HG03159 (cell line): ENCODE measurements at regions not wholly inside any gene's neighbourhood (a gene's known extent, or its start where the extent isn't known, plus 50 kb on each side); places are given as distances from the start of the nearest gene placed in this dataset.
"Not testable (repeated sequence)": the region's sequence is repeated elsewhere in the genome, so short reads cannot be mapped to it uniquely, and the experiment has no call there.

Experiments
- ATAC-seq: cut with Tn5 transposase; IDR thresholded peaks from one replicate; pipeline ENCODE4 v1.9.1; 2021; ENCODE audit warnings: mild to moderate bottlenecking, moderate library complexity; ENCODE audit not compliant: unreplicated experiment

DNA sequence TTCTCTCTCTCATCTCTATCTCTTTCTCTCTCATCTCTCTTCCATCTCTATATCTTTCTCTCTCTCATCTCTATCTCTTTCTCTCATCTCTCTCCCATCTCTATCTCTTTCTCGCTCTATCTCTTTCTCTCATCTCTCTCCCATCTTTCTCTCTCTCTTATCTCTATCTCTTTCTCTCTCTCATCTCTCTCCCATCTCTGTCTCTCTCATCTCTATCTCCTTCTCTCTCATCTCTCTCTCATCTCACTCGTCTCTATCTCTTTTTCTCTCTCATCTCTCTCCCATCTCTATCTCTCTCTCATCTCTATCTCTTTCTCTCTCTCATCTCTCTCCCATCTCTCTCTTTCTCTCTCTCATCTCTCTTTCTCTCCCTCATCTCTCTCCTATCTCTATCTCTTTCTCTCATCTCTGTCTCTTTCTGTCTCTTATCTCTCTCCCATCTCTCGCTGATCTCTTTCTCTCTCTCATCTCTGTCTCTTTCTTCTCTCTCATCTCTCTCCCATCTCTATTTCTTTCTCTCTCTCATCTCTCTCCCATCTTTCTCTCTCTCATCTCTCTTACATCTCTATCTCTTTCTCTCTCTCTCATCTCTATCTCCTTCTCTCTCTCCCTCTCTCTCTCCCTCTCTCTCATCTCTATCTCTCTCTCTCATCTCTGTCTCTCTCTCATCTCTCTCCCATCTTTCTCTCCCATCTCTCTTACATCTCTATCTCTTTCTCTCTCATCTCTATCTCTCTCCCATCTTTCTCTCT is 388.7 kb downstream of the NPHP4 start:
- ATAC-seq = no peak

GRCh38 chr1:5602718-5603117 is 389.5 kb downstream of the NPHP4 start:
- ATAC-seq = not testable (repeated sequence)

DNA sequence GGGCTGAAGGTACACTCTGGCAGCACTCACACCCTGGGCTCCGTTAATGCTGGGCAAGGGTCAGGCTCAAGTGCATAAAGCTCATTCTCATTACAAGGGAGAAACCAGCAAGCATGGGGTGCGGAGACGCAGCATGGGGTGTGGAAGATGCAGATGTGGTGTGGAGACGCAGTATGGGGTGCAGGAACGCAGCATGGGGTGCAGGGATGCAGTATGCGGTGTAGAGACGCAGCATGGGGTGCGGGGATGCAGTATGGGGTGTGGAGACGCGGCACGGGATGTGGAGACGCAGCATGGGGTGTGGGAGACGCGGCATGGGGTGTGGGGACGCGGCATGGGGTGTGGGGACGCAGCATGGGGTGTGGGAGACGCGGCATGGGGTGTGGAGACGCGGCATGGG is 390.7 kb downstream of the NPHP4 start:
- no peak for ATAC-seq

DNA sequence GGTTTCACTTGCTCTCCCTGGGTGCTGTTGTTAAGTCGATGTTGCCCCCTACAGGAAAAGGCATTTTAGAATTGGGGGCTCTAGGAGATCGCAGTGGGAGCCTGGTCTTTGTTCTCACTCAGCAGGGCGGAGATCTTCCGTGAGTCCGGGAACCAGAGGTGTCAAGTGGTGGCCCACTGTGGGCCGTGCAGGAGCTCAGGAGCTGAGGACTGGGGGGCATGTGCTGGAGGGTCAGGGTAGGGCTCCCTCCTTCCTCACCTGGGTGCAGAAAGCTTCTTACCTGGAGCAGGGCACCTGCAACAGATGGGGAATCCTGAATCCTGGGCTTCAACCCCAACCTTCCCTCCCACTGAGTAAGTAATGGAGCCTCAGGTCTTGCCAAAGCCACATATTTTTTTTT is 392.7 kb downstream of the NPHP4 start:
- ATAC-seq = no peak

- no peak for ATAC-seq
These were observed 393.3 kb downstream of the NPHP4 start for GRCh38 chr1:5598824-5599395.

GRCh38 chr1:5597991-5598823 is 394.0 kb downstream of the NPHP4 start:
- ATAC-seq = no peak

DNA sequence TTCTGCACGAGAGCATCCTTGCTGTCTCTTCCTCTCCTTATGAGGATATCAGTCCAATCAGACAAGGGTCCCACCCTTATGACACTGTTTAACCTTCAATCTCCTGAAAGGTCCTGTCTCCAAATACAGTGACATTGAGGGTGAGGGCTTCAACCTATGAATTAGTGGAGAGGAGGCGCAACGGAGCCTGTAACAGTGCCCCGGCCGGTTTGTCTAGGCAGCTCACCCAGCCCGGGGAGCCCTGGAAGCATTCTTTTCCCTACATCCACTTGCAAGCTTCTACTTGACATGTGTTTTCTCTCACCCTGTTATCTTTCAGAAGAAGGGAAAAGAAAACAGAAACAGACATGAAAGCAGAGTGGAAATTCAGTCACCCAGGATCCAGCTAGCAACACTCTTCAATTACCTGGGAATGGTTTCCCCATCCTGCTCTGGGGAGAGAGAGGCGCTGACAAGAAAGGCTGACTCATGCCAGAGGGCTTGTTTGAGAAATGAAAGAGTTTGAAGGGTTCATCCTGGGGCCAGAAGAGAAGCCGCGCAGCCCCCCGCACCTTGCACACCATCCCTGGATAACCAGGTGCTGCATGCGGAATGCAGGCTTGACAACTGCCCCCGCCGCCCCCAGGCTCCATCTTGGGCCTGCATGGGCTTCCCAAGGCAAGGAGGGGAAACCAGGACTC is 394.9 kb downstream of the NPHP4 start:
- no peak for ATAC-seq

- no peak for ATAC-seq
These were observed 395.6 kb downstream of the NPHP4 start for GRCh38 chr1:5596651-5597050.

- ATAC-seq = no peak
These were observed 396.6 kb downstream of the NPHP4 start for GRCh38 chr1:5595531-5596170.

DNA sequence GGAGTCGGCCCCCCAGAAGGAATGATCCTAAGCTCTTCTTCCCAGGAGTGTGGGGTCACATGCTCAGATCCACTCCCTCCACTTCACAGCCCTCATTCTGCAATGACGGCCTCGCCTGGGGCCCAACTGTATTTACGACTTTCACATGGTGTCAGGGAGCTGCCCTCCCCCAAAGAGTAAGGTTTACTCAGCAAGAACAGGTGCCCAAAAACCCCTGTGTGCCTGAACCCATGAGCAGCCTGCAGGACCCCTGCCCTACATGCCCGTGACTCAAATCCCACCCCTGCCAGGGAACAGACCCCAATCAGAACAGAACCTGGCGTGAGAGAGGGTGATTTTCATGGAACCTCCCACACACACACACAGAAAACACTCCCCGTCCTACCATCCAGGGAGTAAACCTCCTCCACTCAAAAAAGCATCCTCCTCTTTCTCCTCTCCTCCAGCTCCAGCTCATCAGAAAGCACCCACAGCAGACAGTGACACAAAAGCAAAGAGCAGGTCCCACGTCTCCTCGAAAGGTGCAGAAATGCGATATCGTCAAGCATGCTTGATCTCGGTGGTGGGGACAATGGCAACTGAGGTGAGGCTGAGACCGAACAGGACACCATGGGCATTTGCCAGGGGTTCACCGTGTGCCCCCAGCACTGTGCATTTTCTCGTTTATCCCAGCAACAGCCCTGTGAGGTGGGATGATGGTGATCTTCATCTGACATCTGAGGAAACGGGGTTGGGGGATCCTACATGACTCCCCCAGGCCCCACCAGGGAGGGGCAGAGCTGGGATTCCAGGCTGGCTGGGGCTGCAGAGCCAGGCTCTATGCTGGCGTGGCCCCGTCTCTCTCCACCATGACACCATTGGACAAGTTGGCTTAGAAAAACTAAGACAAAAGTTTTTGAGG is 397.9 kb downstream of the NPHP4 start:
- no peak for ATAC-seq

- ATAC-seq = no peak
These were observed 401.5 kb downstream of the NPHP4 start for GRCh38 chr1:5590717-5591116.

DNA sequence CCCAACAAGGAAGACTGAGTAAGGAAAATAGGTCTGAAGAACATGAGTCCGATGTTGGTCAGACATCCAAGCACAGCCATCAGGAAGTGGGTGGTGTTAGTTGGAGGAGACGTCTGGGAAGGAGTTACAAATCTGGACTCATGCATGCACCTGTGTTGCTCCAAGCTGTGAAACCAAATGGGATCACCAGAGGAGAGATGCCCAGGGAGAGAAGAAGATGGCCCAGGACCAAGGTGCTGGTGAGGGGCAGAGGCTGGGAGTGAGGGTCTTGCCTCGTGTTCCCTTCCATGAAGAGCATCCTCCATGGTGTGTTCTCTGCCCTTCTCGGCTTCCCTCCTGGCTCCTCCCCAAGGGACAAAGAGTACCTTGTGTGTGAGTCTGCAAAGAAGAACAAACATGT is 405.6 kb downstream of the NPHP4 start:
- ATAC-seq = no peak

GRCh38 chr1:5585256-5585655 is 407.0 kb downstream of the NPHP4 start:
- ATAC-seq = no peak

GRCh38 chr1:5580926-5581325 is 411.3 kb downstream of the NPHP4 start:
- no peak for ATAC-seq

DNA sequence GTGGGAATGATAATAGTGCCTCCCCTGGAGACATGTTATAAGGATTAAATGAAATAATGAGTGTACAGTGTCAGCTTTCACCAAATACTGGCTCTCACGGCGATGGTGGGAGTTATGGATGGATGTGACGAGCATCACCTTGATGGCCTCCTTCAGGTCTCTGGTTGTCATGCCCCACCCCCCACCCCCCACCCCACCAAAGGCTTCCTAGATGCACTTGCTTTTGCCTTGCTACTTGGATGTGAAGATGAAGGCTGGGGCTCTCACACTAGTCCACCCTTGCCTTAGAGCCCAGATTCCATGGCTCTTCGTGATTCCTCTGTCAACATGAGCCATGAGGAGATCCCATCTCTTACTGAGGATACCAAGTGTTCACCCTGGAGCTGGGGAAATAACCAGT is 412.3 kb downstream of the NPHP4 start:
- no peak for ATAC-seq

- no peak for ATAC-seq
These were observed 413.5 kb downstream of the NPHP4 start for GRCh38 chr1:5578690-5579089.

GRCh38 chr1:5577255-5578040 is 414.8 kb downstream of the NPHP4 start:
- ATAC-seq = no peak

DNA sequence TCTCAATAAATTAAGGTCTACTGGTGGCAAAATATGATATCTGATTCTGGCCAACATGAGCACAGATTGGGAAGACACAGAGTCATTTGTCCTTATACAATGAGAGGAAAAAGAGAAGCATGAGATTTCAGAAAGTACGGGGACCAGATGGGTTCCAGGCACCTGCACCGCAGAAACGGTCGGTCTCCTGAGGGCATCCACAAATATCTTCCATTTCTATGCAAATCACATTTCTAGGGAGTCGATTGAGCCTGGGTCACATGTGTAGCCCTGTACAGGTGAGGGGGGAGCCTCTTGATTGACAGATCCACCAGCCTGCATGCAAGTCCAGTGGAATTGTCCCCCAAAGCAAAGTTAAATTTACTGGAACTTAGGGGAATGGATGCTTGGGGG is 415.6 kb downstream of the NPHP4 start:
- no peak for ATAC-seq

DNA sequence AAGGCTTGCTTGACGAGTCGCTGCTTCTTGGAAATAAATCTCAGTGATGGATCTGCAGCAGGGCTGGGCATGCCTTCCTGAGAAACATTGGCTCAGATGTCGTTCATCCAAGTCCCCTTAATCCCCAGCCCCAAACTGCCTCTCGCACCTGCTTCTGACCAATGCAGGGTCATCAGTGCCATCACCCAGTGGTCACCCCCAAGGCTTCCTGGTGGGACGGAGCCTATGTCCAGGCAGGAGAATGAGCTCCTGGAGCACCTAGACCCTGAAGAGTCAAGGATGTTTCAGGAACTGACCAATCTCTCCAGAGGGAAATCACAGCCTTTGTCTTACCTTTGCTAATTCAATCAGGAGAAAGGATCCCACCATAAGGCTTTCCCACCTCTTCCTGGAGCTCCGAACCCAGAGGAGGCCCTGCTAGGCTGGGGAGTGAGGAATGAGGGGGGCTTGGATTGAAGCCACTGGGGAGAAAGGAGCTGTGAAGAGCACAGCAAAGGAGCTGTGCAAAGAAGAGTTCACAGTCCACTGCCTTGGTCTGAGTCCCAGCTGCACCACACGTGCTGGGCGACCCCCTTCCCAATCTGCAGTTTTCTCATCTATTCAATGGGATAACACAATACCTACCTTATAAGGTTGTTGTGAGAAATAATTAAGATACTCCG is 416.1 kb downstream of the NPHP4 start:
- ATAC-seq = no peak
